NT2/D1 (cell line): ENCODE measurements at regions not wholly inside any gene's neighbourhood (a gene's known extent, or its start where the extent isn't known, plus 50 kb on each side); places are given as distances from the start of the nearest gene placed in this dataset.

Source experiments
- SUZ12 ChIP-seq: IDR thresholded peaks from 2 replicates; pipeline ENCODE4 v1.6.1; 2011; ENCODE audit not compliant: insufficient read length, insufficient read depth; ENCODE audit errors: extremely low read depth
- YY1 ChIP-seq: IDR thresholded peaks from 2 replicates; pipeline ENCODE4 v1.6.1; 2011; ENCODE audit not compliant: insufficient read length, insufficient read depth
- ZNF274 ChIP-seq: IDR thresholded peaks from 2 replicates; pipeline ENCODE4 v1.6.1; 2011; ENCODE audit warnings: mild to moderate bottlenecking, low read depth, low read length

DNA sequence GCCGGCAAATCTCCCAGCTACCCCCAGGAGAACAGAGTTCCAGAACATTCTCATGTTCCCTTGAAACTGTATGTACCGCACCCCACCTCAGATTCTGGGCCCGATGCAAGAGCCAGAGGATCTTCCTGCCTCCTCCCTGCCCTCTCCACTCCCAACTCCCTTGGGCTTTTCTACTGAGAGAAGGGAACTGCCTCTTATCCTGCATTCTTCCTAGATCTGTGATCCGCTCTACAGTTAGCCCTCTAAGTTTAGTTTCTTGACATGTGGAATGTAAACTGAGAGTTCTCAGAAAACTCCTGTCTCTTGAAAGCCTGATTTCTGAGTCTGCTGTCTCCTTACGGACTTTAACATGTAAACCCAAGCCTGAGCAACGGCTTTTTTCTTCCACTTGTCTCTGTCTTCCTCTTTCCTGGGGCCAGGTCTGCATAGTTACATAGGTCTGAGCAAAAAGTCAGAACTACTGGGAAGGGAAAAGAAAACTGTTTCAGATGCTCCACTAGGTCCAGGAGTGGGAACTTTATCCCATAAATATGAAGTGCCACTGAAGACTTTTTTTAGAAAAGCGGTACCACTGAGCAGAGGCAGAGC lies 86.5 kb upstream of the TNFAIP3 start:
- TF ChIP-seq YY1 (no peak), ZNF274 (no peak), SUZ12 (no peak)
